Kidney epithelial cell (primary cell): ENCODE measurements at regions not wholly inside any gene's neighbourhood (a gene's known extent, or its start where the extent isn't known, plus 50 kb on each side); places are given as distances from the start of the nearest gene placed in this dataset.

Experiments used
- DNase-seq: peaks from one replicate; pipeline ENCODE4 v3.0.0-alpha.2; 2010; ENCODE audit warnings: low read depth
- H3K27me3 ChIP-seq: 2 replicates; pipeline ENCODE4 v1.6.0; 2011; ENCODE audit warnings: low read length; ENCODE audit not compliant: control insufficient read depth, insufficient read depth
- H3K36me3 ChIP-seq: 2 replicates; pipeline ENCODE4 v1.5.1; 2011; ENCODE audit warnings: low read length; ENCODE audit not compliant: control insufficient read depth, insufficient read depth
- H3K4me3 ChIP-seq: 2 replicates; pipeline ENCODE4 v1.5.1; 2011; ENCODE audit warnings: low read depth, mild to moderate bottlenecking, control low read depth, low read length
- CTCF ChIP-seq: IDR thresholded peaks from 2 replicates; pipeline ENCODE4 v1.5.1; 2011; ENCODE audit warnings: mild to moderate bottlenecking, moderate library complexity, low read length, control low read depth, inconsistent platforms; ENCODE audit not compliant: insufficient read depth, poor library complexity, severe bottlenecking

DNA sequence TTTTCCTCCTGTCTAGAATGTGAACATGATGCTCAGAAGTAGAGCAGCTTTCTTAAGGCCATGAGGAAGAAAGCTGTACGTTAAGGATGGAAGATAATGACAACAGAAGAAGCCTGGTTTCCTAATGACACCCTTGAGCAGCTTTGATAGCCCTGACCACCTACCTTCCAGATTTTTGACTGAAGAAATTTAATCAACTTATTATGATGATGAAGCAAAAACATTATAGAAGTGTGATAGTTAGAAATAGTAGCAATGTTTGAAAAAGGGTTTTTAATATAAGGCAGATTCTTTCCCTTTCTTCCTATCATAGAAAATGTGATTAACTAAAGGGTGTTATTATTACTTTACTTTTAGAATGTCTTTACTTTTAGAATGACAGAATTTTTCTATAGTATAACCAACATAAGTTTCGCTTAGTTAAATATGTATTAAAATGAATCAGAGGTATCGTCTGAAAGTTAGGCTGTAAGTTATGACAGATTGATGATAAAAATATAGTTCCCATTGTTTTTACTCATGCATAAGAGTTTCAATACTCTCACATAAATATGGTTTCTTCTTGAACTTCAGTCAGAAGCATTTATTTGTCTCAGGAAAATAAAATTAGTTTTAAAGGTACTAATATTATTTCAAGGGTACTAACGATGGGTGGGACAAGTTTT lies 50.1 kb upstream of the PPFIA2 start:
- no peak for TF ChIP-seq CTCF
- Histone ChIP-seq H3K27me3 (no peaks in the 10 kb centered on the region), H3K36me3 (no peaks in the 10 kb centered on the region), H3K4me3 (no peak overlapping the region)
- DNase-seq: no peak
